Vagina (tissue), 2 donors: ENCODE measurements at regions not wholly inside any gene's neighbourhood (a gene's known extent, or its start where the extent isn't known, plus 50 kb on each side); places are given as distances from the start of the nearest gene placed in this dataset.

ENCODE experiments used
- CTCF ChIP-seq, 3 experiments: fragments of 450-650 bp in 2 of 3; fragments of 200-600 bp in 1 of 3; sonication (generic) in 1 of 3; IDR thresholded peaks; one replicate each; pipeline ENCODE4 v1.5.1; 2017 to 2019; ENCODE audit warnings: antibody characterized with exemption in 3 of 3, mild to moderate bottlenecking in 2 of 3, moderate library complexity in 2 of 3
- POLR2A ChIP-seq, 2 donors: fragments of 450-650 bp; IDR thresholded peaks; one replicate each; pipeline ENCODE4 v1.6.1; 2017; ENCODE audit warnings: antibody characterized with exemption in 2 of 2, mild to moderate bottlenecking in 2 of 2, moderate library complexity in 2 of 2

DNA sequence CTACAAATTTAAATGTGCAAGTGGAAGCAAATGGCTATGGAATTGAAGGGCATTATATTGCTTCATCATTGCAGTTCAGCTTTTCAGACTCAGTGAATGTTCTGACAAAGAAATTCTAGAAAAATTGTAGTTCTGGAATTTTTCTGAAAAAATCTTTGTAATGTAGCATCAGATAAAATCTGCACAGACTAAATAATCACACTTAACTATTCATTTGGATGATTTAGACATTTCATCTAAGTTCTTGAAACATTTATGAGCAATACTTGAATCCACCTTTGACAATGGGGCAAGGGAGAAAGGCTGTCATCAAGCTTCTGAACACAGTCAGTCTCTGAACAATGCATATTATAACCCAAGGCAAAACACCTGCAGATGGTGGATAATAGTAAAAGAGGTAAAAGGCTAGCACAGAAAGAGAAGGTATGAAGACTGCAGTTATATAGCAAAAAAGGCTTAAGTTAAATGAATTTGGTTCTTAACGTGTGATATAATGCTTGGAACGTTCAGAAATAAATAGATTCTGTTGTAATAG, 1352.0 kb upstream of the NUDT12 start:
- TF ChIP-seq CTCF (IDR thresholded peaks at IDR 0.05) (no peak), POLR2A (IDR thresholded peaks at IDR 0.05) (no peak)
